Stimulated activated CD8-positive, alpha-beta memory T cell treated with anti-CD3 and anti-CD28 coated beads, Interleukin-4, amount 100 ng/mL, for 48 hours (primary cell): ENCODE measurements at regions not wholly inside any gene's neighbourhood (a gene's known extent, or its start where the extent isn't known, plus 50 kb on each side); places are given as distances from the start of the nearest gene placed in this dataset.

Experiments
- DNase-seq: peaks from one replicate; pipeline ENCODE4 v3.0.0-alpha.2; 2020

DNA sequence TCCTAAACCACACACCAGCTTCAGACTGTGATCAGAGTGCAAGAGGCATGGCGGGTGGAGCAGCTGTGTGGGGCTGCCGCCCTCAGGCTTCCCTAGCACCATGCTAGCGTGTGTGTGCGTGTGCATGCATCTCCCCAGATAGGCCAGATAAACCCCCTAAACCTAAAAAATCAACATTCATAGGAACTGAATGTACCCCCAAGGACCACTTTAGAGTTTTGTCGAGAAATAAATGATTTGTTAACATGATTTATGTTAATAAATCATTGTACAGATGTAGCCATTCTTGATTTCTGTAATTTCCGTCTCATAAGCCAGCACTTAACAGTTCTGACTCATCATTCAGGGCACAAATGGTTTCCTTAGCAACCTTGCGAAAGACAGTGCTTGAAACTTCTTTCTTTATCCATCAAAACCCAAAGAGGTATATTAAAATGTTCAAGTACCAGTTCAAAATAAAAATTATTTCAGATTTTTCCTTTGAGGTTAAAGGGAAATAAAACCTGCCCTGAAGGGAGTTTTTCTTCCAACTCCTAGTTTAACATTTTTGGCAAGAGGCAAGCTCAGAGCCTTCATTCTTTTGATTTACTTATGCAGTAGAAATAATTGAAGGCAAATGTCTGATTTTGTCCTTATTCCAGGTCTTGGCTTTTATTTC, 206.2 kb upstream of the RGS6 start:
- DNase-seq = no peak

GRCh38 chr14:71726580-71727021, 205.6 kb upstream of the RGS6 start:
- no peak for DNase-seq

GRCh38 chr14:71728386-71728785, 203.8 kb upstream of the RGS6 start:
- no peak for DNase-seq

- no peak for DNase-seq
Measured at GRCh38 chr14:71729596-71729995, 202.6 kb upstream of the RGS6 start.

GRCh38 chr14:71730471-71730870, 201.8 kb upstream of the RGS6 start:
- no peak for DNase-seq

GRCh38 chr14:71731096-71731495, 201.1 kb upstream of the RGS6 start:
- DNase-seq = no peak

DNA sequence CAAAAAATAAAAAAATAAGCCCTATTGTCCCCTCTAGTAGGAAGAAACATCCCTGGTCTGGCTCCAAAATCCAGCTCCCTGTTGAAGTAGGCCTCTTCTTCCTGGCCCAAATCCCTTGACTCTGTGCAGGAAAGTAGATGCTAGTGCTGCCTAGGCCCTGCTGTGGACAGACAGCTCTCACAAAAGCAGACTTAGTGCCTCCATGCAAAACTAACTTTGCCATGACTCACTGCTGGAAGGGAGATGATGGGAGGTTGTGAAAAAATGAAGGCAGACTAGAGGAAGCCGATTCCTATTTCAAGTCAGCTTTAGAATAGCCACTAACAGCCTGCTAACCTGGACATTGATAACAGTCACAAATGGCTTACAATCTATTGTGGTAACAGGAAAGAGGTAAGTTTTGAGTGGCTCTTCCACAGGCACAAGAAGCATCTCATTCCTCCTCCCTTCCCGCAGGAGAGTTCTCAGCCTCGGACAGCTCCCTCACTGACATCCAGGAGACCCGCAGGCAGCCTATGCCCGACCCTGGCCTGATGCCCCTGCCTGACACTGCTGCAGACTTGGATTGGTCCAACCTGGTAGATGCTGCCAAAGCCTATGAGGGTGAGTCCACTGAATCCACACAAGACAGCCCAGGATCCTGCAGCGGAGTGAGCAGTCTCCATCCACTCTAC, 198.9 kb upstream of the RGS6 start:
- DNase-seq = no peak

- no peak for DNase-seq
Measured at GRCh38 chr14:71734076-71734475, 198.2 kb upstream of the RGS6 start.

- no peak for DNase-seq
Measured at GRCh38 chr14:71734885-71735284, 197.3 kb upstream of the RGS6 start.

GRCh38 chr14:71737760-71738159, 194.5 kb upstream of the RGS6 start:
- DNase-seq = no peak

- no peak for DNase-seq
Measured at GRCh38 chr14:71739273-71739990, 192.8 kb upstream of the RGS6 start.

- no peak for DNase-seq
Measured at GRCh38 chr14:71741241-71741640, 191.0 kb upstream of the RGS6 start.

DNA sequence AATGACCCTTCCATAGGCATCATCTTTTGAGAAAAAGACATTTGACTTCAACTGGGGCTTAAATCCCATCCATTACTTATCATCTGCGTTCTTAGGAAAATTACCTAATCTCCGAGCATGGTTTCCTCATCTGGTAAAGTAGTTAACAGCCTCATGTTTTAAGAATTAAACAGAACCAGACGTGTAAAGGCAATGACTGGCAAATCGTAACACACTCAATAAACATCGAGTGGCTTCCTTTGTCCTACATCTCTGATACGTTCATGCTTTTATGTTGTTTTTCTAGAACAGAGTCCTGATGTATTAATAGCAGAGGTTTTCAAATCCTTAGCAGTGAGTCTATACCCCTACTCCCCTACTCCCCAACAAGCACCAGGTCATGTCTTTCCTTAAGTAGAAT, 189.7 kb upstream of the RGS6 start:
- no peak for DNase-seq

DNA sequence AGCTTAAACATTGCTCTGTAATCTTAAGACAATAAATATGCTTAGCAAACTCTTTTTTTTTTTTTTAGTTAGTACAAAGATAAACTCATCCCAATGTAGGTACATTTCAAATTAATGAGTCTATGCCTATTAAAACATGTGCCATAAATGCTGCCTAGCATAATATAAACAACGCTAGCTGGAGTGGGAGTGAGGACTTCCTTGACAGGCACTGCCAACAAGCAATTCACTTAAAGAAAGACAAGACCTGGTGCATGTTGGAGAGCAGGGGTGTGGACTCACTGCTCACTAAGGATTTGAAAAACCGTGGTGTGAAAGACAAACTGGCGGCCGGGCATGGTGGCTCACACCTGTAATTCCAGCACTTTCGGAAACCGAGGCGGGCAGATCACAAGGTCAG, 187.2 kb upstream of the RGS6 start:
- no peak for DNase-seq

DNA sequence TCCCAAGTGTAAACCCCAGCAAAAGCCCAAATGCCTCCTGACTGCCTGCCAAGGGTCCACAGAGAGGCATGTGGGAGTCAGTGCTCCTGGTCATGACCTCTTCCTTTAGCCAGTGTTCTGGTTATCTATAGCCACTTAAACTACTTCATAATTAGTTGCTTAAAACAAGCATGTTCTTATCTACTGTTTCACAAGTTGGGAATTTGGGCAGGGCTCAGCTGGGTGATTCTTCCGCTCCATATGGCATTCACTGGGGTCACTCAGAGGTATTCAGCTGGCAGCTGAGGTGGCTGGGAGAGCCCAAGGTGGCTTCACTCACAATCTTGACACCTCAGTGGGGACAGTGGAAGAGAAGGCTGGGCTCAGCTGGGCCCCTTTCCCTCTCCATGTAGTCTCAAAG, 184.0 kb upstream of the RGS6 start:
- no peak for DNase-seq

DNA sequence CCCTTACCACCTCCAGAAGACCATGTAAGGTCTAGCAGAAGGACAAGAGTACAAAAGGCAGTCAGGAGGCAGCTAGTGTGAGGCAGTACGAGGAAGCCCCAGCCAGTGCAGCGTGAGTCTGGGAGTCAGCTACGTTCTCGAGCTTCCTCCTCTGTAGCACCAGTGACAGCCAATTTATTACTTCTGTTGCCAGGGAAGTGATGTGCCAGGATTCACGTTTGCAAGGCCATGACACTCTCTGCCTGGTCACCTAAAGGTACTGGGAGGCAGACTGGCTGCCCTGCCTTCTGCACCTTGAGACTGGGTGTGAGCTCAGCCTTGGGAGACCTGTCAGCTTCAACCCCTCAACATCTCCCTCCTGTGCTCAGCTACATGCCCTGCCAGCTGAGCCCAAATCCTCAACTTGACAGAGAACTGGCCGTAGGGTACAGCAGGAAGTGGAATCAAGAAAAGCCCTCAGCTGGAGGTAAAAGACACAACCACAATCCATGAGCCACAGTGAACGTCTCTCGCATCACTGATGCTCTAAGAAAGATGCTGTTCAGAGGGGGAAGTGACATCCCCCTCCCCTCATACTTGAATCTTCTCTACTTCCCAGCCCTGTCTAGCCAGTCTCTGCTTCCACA, 182.5 kb upstream of the RGS6 start:
- DNase-seq = no peak

- no peak for DNase-seq
Measured at GRCh38 chr14:71751264-71751663, 181.0 kb upstream of the RGS6 start.

DNA sequence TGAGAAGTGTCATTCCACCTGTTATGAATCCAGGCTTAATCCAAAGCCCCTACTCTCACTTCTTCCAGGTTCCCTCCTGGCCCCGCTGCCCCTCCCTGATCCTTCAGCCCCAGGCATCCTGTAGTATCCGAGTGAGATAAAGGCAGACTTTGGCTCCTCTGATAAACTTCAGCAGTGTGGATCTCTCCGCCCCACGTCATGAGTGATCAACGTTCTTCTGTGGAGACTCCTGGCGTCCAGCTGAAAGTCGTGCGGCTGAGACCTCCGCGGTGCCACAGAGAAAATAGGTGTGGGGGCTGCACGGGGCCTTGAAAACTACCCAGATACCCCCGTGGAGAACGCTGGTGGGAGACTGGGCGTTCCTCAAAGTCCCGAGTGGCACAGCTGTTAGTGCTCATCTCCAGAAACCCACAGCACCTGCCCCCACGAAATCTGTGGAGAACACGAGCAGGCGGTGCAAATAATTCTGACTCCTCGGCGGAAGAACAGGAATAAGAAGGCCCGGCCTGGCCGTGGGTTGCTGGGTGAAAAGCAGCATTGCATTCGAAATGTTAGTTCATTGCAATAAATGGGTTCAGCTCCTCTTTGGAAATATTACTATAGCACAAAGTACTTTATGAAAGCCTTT, 180.0 kb upstream of the RGS6 start:
- no peak for DNase-seq

DNA sequence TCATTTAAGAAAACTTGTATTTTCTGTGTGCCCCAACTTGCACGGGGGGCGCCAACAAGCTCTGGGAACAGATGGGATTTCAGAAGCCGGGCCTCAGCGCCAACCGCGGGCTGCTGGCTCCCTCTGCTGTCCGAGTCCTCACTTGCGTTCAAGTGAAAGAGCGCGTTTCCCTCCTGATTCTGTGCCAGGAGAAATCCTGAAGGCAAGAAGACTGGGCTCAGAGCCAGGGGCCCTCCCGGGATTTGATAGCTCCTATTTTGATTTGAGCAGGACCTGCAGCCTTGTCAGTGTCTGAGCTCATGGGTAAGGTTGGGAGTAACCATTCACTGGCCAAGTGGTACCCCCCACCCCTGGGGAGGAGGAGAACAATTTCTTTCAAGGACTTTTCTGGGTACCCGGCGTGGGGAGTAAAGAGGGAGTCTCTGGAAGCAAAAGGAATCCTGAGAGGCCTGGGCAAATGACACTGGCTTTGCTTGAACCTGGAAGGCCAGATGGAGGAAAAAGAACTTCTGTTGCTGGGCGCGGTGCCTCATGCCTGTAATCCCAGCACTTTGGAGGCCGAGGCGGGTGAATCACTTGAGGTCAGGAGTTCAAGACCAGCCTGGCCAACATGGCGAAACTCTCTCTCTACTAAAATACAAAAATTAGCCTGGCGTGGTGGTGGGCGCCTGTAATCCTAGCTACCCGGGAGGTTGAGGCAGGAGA, 179.0 kb upstream of the RGS6 start:
- peak; percentile 86 for DNase-seq

- no peak for DNase-seq
Measured at GRCh38 chr14:71753976-71754375, 178.3 kb upstream of the RGS6 start.

GRCh38 chr14:71754422-71755095, 177.7 kb upstream of the RGS6 start:
- no peak for DNase-seq
